ENCODE measurements at regions not wholly inside any gene's neighbourhood (a gene's known extent, or its start where the extent isn't known, plus 50 kb on each side); places are given as distances from the start of the nearest gene placed in this dataset.

DNA sequence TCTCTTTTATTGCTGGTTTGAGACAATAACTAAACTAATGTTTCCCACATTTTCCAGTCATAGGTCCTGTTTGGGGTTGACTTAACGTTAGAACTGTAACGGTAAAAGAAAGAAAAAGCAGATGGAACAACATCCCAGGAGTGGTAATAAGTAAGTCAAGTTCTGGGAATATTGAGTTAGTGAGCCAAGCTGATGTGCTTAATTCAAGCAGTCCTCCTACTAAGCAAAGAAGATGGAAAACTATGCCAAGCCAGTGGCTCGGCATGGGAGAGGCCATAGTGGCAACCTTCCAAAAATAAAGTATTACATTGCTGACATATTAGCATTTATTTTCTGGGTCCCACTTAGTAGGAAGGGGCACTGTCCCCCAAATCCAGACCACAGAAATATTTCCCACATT, 161.7 kb upstream of the CDH5 start:
- H3K27me3 ChIP-seq (ENCODE audit: insufficient read depth, poor library complexity, severe bottlenecking): no peaks in the 10 kb centered on the region
- H3K4me3 ChIP-seq (replicated peaks; ENCODE audit: insufficient read depth, low read length): no peak overlapping the region
- no peak overlapping the region for H3K27ac ChIP-seq (replicated peaks)
- TF ChIP-seq GABPA (IDR thresholded peaks at IDR 0.05; ENCODE audit: low read depth) (no peak), CTCF (IDR thresholded peaks at IDR 0.05; ENCODE audit: insufficient read depth, low read length) (no peak), REST (IDR thresholded peaks at IDR 0.05; ENCODE audit: insufficient replicate concordance, low read depth) (no peak), SPI1 (IDR thresholded peaks at IDR 0.05; ENCODE audit: borderline replicate concordance, low read depth) (no peak), POLR2AphosphoS5 (IDR thresholded peaks at IDR 0.05; ENCODE audit: low read depth) (no peak)
- DNase-seq (ENCODE audit: low read depth in 1 of 2, low spot score in 1 of 2): no peak

GRCh38 chr16:66203476-66203875, 163.0 kb upstream of the CDH5 start:
- no peak for DNase-seq (ENCODE audit: low read depth in 1 of 2, low spot score in 1 of 2)
- Histone ChIP-seq H3K4me3 (replicated peaks; ENCODE audit: insufficient read depth, low read length) (no peak overlapping the region), H3K27ac (replicated peaks) (no peak overlapping the region), H3K27me3 (ENCODE audit: insufficient read depth, poor library complexity, severe bottlenecking) (no peaks in the 10 kb centered on the region)
- no peak for TF ChIP-seq REST (IDR thresholded peaks at IDR 0.05; ENCODE audit: insufficient replicate concordance, low read depth)
- no peak for TF ChIP-seq GABPA (IDR thresholded peaks at IDR 0.05; ENCODE audit: low read depth)
- no peak for TF ChIP-seq POLR2AphosphoS5 (IDR thresholded peaks at IDR 0.05; ENCODE audit: low read depth)
- no peak for TF ChIP-seq SPI1 (IDR thresholded peaks at IDR 0.05; ENCODE audit: borderline replicate concordance, low read depth)
- no peak for TF ChIP-seq CTCF (IDR thresholded peaks at IDR 0.05; ENCODE audit: insufficient read depth, low read length)

DNA sequence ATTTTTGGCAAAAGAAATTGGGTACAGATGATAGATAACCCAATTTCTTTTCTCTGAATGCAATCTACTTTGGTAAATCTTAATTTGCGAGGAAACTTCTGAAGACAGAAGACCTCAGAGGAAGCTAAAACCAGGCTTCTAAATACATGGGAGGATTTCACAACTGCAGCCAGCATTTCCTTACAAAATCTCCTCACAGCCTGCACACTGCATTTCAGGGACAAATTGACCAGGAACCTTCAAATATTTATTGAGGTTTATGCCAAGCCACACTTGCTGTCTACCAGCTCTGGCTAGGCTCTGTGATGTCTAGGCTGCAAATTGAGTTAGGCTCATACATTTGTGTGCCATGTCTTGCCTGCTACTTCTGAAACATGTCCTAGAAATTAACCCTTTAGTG, 167.3 kb upstream of the CDH5 start:
- Histone ChIP-seq H3K27ac (replicated peaks) (no peak overlapping the region), H3K4me3 (replicated peaks; ENCODE audit: insufficient read depth, low read length) (no peak overlapping the region), H3K27me3 (ENCODE audit: insufficient read depth, poor library complexity, severe bottlenecking) (no peaks in the 10 kb centered on the region)
- TF ChIP-seq CTCF (IDR thresholded peaks at IDR 0.05; ENCODE audit: insufficient read depth, low read length) (no peak), GABPA (IDR thresholded peaks at IDR 0.05; ENCODE audit: low read depth) (no peak)
- peak in 1 of 2 experiments; percentile 42 for DNase-seq (ENCODE audit: low read depth in 1 of 2, low spot score in 1 of 2)

GRCh38 chr16:66198641-66199040, 167.8 kb upstream of the CDH5 start:
- Histone ChIP-seq H3K4me3 (replicated peaks; ENCODE audit: insufficient read depth, low read length) (no peak overlapping the region), H3K27me3 (ENCODE audit: insufficient read depth, poor library complexity, severe bottlenecking) (no peaks in the 10 kb centered on the region), H3K27ac (replicated peaks) (no peak overlapping the region)
- no peak for TF ChIP-seq CTCF (IDR thresholded peaks at IDR 0.05; ENCODE audit: insufficient read depth, low read length)
- no peak for TF ChIP-seq REST (IDR thresholded peaks at IDR 0.05; ENCODE audit: insufficient replicate concordance, low read depth)
- TF ChIP-seq GABPA (IDR thresholded peaks at IDR 0.05; ENCODE audit: low read depth): no peak
- no peak for TF ChIP-seq SPI1 (IDR thresholded peaks at IDR 0.05; ENCODE audit: borderline replicate concordance, low read depth)
- TF ChIP-seq POLR2AphosphoS5 (IDR thresholded peaks at IDR 0.05; ENCODE audit: low read depth): no peak
- DNase-seq (ENCODE audit: low read depth in 1 of 2, low spot score in 1 of 2): no peak
